ENCODE measurements at regions not wholly inside any gene's neighbourhood (a gene's known extent, or its start where the extent isn't known, plus 50 kb on each side); places are given as distances from the start of the nearest gene placed in this dataset.
"Not testable (repeated sequence)": the region's sequence is repeated elsewhere in the genome, so short reads cannot be mapped to it uniquely, and the experiment has no call there.

DNA sequence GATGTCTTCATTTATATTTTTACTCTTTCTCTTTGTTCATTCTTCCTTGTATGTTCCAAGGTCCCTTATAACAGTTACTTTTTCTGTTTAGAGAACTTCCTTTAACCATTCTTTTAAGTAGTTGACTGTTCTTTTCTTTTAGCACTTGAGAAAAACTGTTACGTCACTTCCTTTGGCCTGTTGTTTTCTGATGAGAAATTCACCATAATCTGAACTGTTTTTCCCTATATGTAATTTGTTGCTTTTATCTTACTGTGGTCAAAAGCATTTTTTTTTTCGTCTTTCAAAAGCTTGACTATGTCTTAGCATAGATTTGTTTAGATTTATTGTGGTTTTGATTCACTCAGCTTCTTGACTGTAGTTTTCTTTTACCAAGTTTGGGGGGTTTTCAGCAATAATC is 1660.3 kb upstream of the PCDH10 start:
- no peaks in the 10 kb centered on the region for H3K27me3 ChIP-seq (replicated peaks; ENCODE audit: insufficient read depth)
- no peak for DNase-seq (ENCODE audit: low spot score)
- no peak for ATAC-seq (ENCODE audit: insufficient number of reproducible peaks, low FRiP score, low read depth)
- no peaks in the 10 kb centered on the region for H3K9me3 ChIP-seq
- no peak overlapping the region for H3K27ac ChIP-seq
- H3K4me3 ChIP-seq, result no peak overlapping the region
- H3K36me3 ChIP-seq, result no peaks in the 10 kb centered on the region
- H3K4me1 ChIP-seq (ENCODE audit: control insufficient read depth in 1 of 2, low read depth in 2 of 2), result no peaks in the 10 kb centered on the region
- TF ChIP-seq, protein P1, sequence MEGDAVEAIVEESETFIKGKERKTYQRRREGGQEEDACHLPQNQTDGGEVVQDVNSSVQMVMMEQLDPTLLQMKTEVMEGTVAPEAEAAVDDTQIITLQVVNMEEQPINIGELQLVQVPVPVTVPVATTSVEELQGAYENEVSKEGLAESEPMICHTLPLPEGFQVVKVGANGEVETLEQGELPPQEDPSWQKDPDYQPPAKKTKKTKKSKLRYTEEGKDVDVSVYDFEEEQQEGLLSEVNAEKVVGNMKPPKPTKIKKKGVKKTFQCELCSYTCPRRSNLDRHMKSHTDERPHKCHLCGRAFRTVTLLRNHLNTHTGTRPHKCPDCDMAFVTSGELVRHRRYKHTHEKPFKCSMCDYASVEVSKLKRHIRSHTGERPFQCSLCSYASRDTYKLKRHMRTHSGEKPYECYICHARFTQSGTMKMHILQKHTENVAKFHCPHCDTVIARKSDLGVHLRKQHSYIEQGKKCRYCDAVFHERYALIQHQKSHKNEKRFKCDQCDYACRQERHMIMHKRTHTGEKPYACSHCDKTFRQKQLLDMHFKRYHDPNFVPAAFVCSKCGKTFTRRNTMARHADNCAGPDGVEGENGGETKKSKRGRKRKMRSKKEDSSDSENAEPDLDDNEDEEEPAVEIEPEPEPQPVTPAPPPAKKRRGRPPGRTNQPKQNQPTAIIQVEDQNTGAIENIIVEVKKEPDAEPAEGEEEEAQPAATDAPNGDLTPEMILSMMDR (IDR thresholded peaks at IDR 0.05), result no peak

GRCh38 chr4:131496211-131496610 is 1652.9 kb upstream of the PCDH10 start:
- H3K9me3 ChIP-seq; H3K4me1 ChIP-seq (ENCODE audit: control insufficient read depth in 1 of 2, low read depth in 2 of 2); H3K27ac ChIP-seq; H3K4me3 ChIP-seq; DNase-seq (ENCODE audit: low spot score); H3K36me3 ChIP-seq; ATAC-seq (ENCODE audit: insufficient number of reproducible peaks, low FRiP score, low read depth); H3K27me3 ChIP-seq (replicated peaks; ENCODE audit: insufficient read depth): not testable (repeated sequence)

- H3K4me3 ChIP-seq, result no peak overlapping the region
- H3K9me3 ChIP-seq, result no peaks in the 10 kb centered on the region
- DNase-seq (ENCODE audit: low spot score), result no peak
- no peak for ATAC-seq (ENCODE audit: insufficient number of reproducible peaks, low FRiP score, low read depth)
- H3K36me3 ChIP-seq, result no peaks in the 10 kb centered on the region
- no peak overlapping the region for H3K27ac ChIP-seq
- H3K4me1 ChIP-seq (ENCODE audit: control insufficient read depth in 1 of 2, low read depth in 2 of 2), result no peaks in the 10 kb centered on the region
- TF ChIP-seq, protein P1 (IDR thresholded peaks at IDR 0.05), result no peak
- no peaks in the 10 kb centered on the region for H3K27me3 ChIP-seq (replicated peaks; ENCODE audit: insufficient read depth)
Observed at GRCh38 chr4:131499141-131499873, 1649.8 kb upstream of the PCDH10 start.

DNA sequence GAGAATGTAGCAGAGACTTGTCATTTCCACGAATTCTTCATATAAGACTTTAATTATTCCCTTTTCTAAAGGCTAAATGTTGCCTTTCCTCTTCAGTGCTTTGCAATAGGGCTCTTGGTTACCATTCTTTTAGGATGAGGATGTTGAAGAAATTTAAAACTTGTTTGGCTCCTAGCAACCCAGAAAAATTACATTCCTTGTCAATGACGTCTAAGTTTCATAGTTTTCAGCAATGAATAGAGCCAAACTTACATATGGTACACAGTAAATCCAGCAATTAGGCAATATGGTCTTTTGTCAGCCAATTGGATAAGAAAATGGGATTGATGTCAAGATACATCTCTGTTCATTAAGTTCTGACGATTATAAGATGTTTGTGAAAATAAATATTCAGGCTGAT is 1639.6 kb upstream of the PCDH10 start:
- ATAC-seq (ENCODE audit: insufficient number of reproducible peaks, low FRiP score, low read depth) (no peak), DNase-seq (ENCODE audit: low spot score) (no peak)
- Histone ChIP-seq H3K27ac (no peak overlapping the region), H3K36me3 (no peaks in the 10 kb centered on the region), H3K4me3 (no peak overlapping the region), H3K4me1 (ENCODE audit: control insufficient read depth in 1 of 2, low read depth in 2 of 2) (no peaks in the 10 kb centered on the region), H3K9me3 (no peaks in the 10 kb centered on the region), H3K27me3 (replicated peaks; ENCODE audit: insufficient read depth) (no peaks in the 10 kb centered on the region)
- TF ChIP-seq, protein P1 (IDR thresholded peaks at IDR 0.05), result no peak

- no peak for ATAC-seq (ENCODE audit: insufficient number of reproducible peaks, low FRiP score, low read depth)
- Histone ChIP-seq H3K36me3 (no peaks in the 10 kb centered on the region), H3K27ac (no peak overlapping the region), H3K27me3 (replicated peaks; ENCODE audit: insufficient read depth) (no peaks in the 10 kb centered on the region), H3K4me1 (ENCODE audit: control insufficient read depth in 1 of 2, low read depth in 2 of 2) (no peaks in the 10 kb centered on the region), H3K4me3 (no peak overlapping the region), H3K9me3 (no peaks in the 10 kb centered on the region)
- no peak for DNase-seq (ENCODE audit: low spot score)
- TF ChIP-seq, protein P1 (IDR thresholded peaks at IDR 0.05), result no peak
Observed at GRCh38 chr4:131526686-131527085, 1622.4 kb upstream of the PCDH10 start.

GRCh38 chr4:131531087-131531486 is 1618.0 kb upstream of the PCDH10 start:
- ATAC-seq (ENCODE audit: insufficient number of reproducible peaks, low FRiP score, low read depth) (no peak), DNase-seq (ENCODE audit: low spot score) (no peak)
- Histone ChIP-seq H3K27ac (no peak overlapping the region), H3K4me3 (no peak overlapping the region), H3K9me3 (no peaks in the 10 kb centered on the region), H3K27me3 (replicated peaks; ENCODE audit: insufficient read depth) (no peaks in the 10 kb centered on the region), H3K4me1 (ENCODE audit: control insufficient read depth in 1 of 2, low read depth in 2 of 2) (no peaks in the 10 kb centered on the region), H3K36me3 (no peaks in the 10 kb centered on the region)
- TF ChIP-seq, protein P1 (IDR thresholded peaks at IDR 0.05), result no peak

Measured in thoracic aorta (tissue), 2 donors.